Loucy (cell line): ENCODE measurements at regions not wholly inside any gene's neighbourhood (a gene's known extent, or its start where the extent isn't known, plus 50 kb on each side); places are given as distances from the start of the nearest gene placed in this dataset.

ENCODE experiments used
- CTCF ChIP-seq: fragments of 200-600 bp; sonication (generic); conservative IDR thresholded peaks from 2 replicates; pipeline ENCODE4 v1.5.1; 2014; ENCODE audit warnings: mild to moderate bottlenecking, antibody characterized with exemption, low read length
- EZH2phosphoT487 ChIP-seq: fragments of 200-600 bp; IDR thresholded peaks from 2 replicates; pipeline ENCODE4 v1.6.1; 2018; ENCODE audit warnings: antibody characterized with exemption, mild to moderate bottlenecking, moderate library complexity, borderline replicate concordance

- TF ChIP-seq CTCF = no peak
- no peak for TF ChIP-seq EZH2phosphoT487
Measured at GRCh38 chr1:148296511-148296910, 144.4 kb upstream of the NBPF11 start.
